ENCODE measurements at regions not wholly inside any gene's neighbourhood (a gene's known extent, or its start where the extent isn't known, plus 50 kb on each side); places are given as distances from the start of the nearest gene placed in this dataset.

GRCh38 chr12:19880076-19880475 is 440.8 kb downstream of the AEBP2 start:
- TF ChIP-seq CTCF (IDR thresholded peaks at IDR 0.05) (no peak), EP300 (IDR thresholded peaks at IDR 0.05) (no peak)

Measured in suprapubic skin (tissue), 3 donors.